GM23338 (cell line): ENCODE measurements at regions not wholly inside any gene's neighbourhood (a gene's known extent, or its start where the extent isn't known, plus 50 kb on each side); places are given as distances from the start of the nearest gene placed in this dataset.

Source experiments
- ATAC-seq: fragments of 200-7000 bp; cut with Tn5 transposase; 3 replicates; pipeline ENCODE4 v1.9.1; 2020
- DNase-seq: peaks from one replicate; pipeline ENCODE4 v3.0.0-alpha.2; 2015; ENCODE audit warnings: low spot score
- H2AFZ ChIP-seq: fragments of 200-600 bp; sonication (generic); 2 replicates; pipeline ENCODE4 v1.8.0; 2016; ENCODE audit warnings: antibody characterized with exemption, mild to moderate bottlenecking, moderate library complexity
- H3F3A ChIP-seq: fragments of 200-600 bp; sonication (generic); replicated peaks from 2 replicates; pipeline ENCODE4 v1.8.0; 2017; ENCODE audit warnings: antibody characterized with exemption, mixed run types, low read depth
- H3K27ac ChIP-seq: fragments of 200-600 bp; sonication (generic); 2 replicates; pipeline ENCODE4 v1.6.1; 2016; ENCODE audit warnings: low read depth
- H3K27me3 ChIP-seq: fragments of 200-600 bp; sonication (generic); 2 replicates; pipeline ENCODE4 v1.8.0; 2016; ENCODE audit warnings: mild to moderate bottlenecking, mixed run types, moderate library complexity; ENCODE audit not compliant: insufficient read depth
- H3K36me3 ChIP-seq: fragments of 200-600 bp; sonication (generic); 2 replicates; pipeline ENCODE4 v1.8.0; 2016; ENCODE audit warnings: mild to moderate bottlenecking; ENCODE audit not compliant: insufficient read depth
- H3K4me1 ChIP-seq: fragments of 200-600 bp; sonication (generic); 2 replicates; pipeline ENCODE4 v1.8.0; 2016; ENCODE audit warnings: mild to moderate bottlenecking, moderate library complexity; ENCODE audit not compliant: insufficient read depth
- H3K4me2 ChIP-seq: fragments of 200-600 bp; sonication (generic); 2 replicates; pipeline ENCODE4 v1.7.1; 2017; ENCODE audit warnings: mixed run types
- H3K4me3 ChIP-seq: fragments of 200-600 bp; sonication (generic); 2 replicates; pipeline ENCODE4 v1.6.1; 2016; ENCODE audit warnings: mixed run types
- H3K79me2 ChIP-seq: fragments of 200-600 bp; sonication (generic); replicated peaks from 2 replicates; pipeline ENCODE4 v1.8.0; 2017; ENCODE audit warnings: mild to moderate bottlenecking; ENCODE audit not compliant: insufficient read depth
- H3K9me2 ChIP-seq: fragments of 200-600 bp; sonication (generic); 2 replicates; pipeline ENCODE4 v1.8.0; 2017; ENCODE audit not compliant: insufficient read depth
- H4K20me1 ChIP-seq: fragments of 200-600 bp; sonication (generic); replicated peaks from 2 replicates; pipeline ENCODE4 v1.8.0; 2017; ENCODE audit warnings: mild to moderate bottlenecking; ENCODE audit not compliant: insufficient read depth
- H3K27ac Mint-ChIP-seq: 2 replicates; pipeline ENCODE4 v1.8.0; 2020; ENCODE audit warnings: inconsistent platforms, mild to moderate bottlenecking, moderate library complexity, mixed read lengths
- H3K27me3 Mint-ChIP-seq: 3 replicates; pipeline ENCODE4 v1.8.0; 2022; ENCODE audit warnings: low read depth, mild to moderate bottlenecking, moderate library complexity, mixed read lengths, inconsistent platforms; ENCODE audit not compliant: insufficient read depth, poor library complexity
- H3K36me3 Mint-ChIP-seq: 3 replicates; pipeline ENCODE4 v1.8.0; 2021; ENCODE audit warnings: low read depth, mild to moderate bottlenecking, inconsistent platforms, moderate library complexity, mixed read lengths
- H3K4me1 Mint-ChIP-seq: 3 replicates; pipeline ENCODE4 v1.8.0; 2020; ENCODE audit warnings: mild to moderate bottlenecking, inconsistent platforms, mixed read lengths
- H3K4me3 Mint-ChIP-seq: 3 replicates; pipeline ENCODE4 v1.8.0; 2021; ENCODE audit warnings: moderate library complexity, mild to moderate bottlenecking, inconsistent platforms, mixed read lengths
- H3K9me3 Mint-ChIP-seq: 3 replicates; pipeline ENCODE4 v1.8.0; 2020; ENCODE audit warnings: moderate library complexity, mild to moderate bottlenecking, inconsistent platforms, mixed read lengths
- CREB1 ChIP-seq: fragments of 250-450 bp; sonication (Bioruptor Pico); IDR thresholded peaks from 2 replicates; pipeline ENCODE4 v1.5.0; 2020; ENCODE audit warnings: low read depth, mild to moderate bottlenecking, moderate library complexity
- EZH2 ChIP-seq: fragments of 200-600 bp; sonication (generic); IDR thresholded peaks from one replicate; pipeline ENCODE4 v1.8.0; 2017; ENCODE audit warnings: antibody characterized with exemption, mild to moderate bottlenecking, low read depth; ENCODE audit not compliant: unreplicated experiment
- EZH2phosphoT487 ChIP-seq: fragments of 200-600 bp; sonication (generic); IDR thresholded peaks from one replicate; pipeline ENCODE4 v1.8.1; 2018; ENCODE audit warnings: antibody characterized with exemption; ENCODE audit not compliant: unreplicated experiment
- NANOG ChIP-seq: IDR thresholded peaks from 2 replicates; pipeline ENCODE4 v1.6.1; 2016; ENCODE audit warnings: antibody characterized with exemption, borderline replicate concordance
- POLR2AphosphoS5 ChIP-seq: IDR thresholded peaks from 2 replicates; pipeline ENCODE4 v1.6.1; 2016; ENCODE audit warnings: antibody characterized with exemption, low read depth
- REST ChIP-seq: IDR thresholded peaks from one replicate; pipeline ENCODE4 v1.6.1; 2018; ENCODE audit warnings: antibody characterized with exemption; ENCODE audit not compliant: unreplicated experiment
- TF ChIP-seq, protein P1 (sequence below): IDR thresholded peaks from 2 replicates; pipeline ENCODE4 v1.6.1; 2016; ENCODE audit warnings: antibody characterized with exemption
- TF ChIP-seq, protein P2 (sequence below): fragments of 250-450 bp; sonication (Bioruptor Pico); IDR thresholded peaks from 2 replicates; pipeline ENCODE4 v1.5.0; 2020; ENCODE audit warnings: mild to moderate bottlenecking, moderate library complexity

- TF ChIP-seq, protein P1, sequence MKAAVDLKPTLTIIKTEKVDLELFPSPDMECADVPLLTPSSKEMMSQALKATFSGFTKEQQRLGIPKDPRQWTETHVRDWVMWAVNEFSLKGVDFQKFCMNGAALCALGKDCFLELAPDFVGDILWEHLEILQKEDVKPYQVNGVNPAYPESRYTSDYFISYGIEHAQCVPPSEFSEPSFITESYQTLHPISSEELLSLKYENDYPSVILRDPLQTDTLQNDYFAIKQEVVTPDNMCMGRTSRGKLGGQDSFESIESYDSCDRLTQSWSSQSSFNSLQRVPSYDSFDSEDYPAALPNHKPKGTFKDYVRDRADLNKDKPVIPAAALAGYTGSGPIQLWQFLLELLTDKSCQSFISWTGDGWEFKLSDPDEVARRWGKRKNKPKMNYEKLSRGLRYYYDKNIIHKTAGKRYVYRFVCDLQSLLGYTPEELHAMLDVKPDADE: no peak
- TF ChIP-seq REST: no peak
Observed at GRCh38 chr17:77898521-77899434, 59.7 kb upstream of the TNRC6C start (continued).

DNA sequence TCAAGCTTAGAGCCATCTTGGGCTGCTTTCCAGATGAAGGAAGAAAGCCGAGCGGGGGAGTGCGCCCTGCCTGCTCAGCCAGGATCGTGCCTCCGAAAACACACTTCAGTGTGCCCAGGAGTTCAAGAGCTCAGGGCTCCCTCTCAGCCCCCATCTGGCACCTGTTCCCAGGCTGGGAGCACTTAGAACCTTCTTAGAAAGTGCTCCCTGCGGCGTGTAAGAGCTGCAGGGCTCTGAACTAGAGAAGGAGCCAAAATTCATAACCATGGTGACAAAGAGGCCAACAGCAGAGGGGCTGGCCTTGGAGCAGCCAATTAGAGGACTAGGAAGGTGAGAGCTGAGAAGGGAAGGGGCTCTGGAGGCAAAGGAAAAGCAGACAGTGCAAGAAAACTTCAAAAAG, 59.0 kb upstream of the TNRC6C start:
- Histone ChIP-seq H3K27ac (no peak overlapping the region), H4K20me1 (no peaks in the 10 kb centered on the region), H3K79me2 (no peaks in the 10 kb centered on the region), H3F3A (no peaks in the 10 kb centered on the region), H3K9me2 (0 out of 2 replicates have a peak, but pooled peaks cover 4% of the 10 kb centered on the region), H3K36me3 (no peaks in the 10 kb centered on the region), H3K4me3 (no peak overlapping the region), H3K27me3 (no peaks in the 10 kb centered on the region), H3K4me1 (no peaks in the 10 kb centered on the region; the same call in 1 of the 2 replicates), H3K4me2 (no peak overlapping the region), H2AFZ (peak overlapping the region; percentile 86)
- DNase-seq: no peak
- Mint-ChIP-seq H3K9me3 (no peaks in the 10 kb centered on the region), H3K36me3 (no peaks in the 10 kb centered on the region), H3K4me1 (peaks cover 2% of the 10 kb centered on the region; the same call in 2 of the 3 replicates), H3K27me3 (peaks cover 12% of the 10 kb centered on the region), H3K4me3 (no peak overlapping the region), H3K27ac (no peak overlapping the region)
- ATAC-seq: 0 out of 3 replicates have a peak, but pooled peaks have one; percentile 32
- TF ChIP-seq, protein P2, sequence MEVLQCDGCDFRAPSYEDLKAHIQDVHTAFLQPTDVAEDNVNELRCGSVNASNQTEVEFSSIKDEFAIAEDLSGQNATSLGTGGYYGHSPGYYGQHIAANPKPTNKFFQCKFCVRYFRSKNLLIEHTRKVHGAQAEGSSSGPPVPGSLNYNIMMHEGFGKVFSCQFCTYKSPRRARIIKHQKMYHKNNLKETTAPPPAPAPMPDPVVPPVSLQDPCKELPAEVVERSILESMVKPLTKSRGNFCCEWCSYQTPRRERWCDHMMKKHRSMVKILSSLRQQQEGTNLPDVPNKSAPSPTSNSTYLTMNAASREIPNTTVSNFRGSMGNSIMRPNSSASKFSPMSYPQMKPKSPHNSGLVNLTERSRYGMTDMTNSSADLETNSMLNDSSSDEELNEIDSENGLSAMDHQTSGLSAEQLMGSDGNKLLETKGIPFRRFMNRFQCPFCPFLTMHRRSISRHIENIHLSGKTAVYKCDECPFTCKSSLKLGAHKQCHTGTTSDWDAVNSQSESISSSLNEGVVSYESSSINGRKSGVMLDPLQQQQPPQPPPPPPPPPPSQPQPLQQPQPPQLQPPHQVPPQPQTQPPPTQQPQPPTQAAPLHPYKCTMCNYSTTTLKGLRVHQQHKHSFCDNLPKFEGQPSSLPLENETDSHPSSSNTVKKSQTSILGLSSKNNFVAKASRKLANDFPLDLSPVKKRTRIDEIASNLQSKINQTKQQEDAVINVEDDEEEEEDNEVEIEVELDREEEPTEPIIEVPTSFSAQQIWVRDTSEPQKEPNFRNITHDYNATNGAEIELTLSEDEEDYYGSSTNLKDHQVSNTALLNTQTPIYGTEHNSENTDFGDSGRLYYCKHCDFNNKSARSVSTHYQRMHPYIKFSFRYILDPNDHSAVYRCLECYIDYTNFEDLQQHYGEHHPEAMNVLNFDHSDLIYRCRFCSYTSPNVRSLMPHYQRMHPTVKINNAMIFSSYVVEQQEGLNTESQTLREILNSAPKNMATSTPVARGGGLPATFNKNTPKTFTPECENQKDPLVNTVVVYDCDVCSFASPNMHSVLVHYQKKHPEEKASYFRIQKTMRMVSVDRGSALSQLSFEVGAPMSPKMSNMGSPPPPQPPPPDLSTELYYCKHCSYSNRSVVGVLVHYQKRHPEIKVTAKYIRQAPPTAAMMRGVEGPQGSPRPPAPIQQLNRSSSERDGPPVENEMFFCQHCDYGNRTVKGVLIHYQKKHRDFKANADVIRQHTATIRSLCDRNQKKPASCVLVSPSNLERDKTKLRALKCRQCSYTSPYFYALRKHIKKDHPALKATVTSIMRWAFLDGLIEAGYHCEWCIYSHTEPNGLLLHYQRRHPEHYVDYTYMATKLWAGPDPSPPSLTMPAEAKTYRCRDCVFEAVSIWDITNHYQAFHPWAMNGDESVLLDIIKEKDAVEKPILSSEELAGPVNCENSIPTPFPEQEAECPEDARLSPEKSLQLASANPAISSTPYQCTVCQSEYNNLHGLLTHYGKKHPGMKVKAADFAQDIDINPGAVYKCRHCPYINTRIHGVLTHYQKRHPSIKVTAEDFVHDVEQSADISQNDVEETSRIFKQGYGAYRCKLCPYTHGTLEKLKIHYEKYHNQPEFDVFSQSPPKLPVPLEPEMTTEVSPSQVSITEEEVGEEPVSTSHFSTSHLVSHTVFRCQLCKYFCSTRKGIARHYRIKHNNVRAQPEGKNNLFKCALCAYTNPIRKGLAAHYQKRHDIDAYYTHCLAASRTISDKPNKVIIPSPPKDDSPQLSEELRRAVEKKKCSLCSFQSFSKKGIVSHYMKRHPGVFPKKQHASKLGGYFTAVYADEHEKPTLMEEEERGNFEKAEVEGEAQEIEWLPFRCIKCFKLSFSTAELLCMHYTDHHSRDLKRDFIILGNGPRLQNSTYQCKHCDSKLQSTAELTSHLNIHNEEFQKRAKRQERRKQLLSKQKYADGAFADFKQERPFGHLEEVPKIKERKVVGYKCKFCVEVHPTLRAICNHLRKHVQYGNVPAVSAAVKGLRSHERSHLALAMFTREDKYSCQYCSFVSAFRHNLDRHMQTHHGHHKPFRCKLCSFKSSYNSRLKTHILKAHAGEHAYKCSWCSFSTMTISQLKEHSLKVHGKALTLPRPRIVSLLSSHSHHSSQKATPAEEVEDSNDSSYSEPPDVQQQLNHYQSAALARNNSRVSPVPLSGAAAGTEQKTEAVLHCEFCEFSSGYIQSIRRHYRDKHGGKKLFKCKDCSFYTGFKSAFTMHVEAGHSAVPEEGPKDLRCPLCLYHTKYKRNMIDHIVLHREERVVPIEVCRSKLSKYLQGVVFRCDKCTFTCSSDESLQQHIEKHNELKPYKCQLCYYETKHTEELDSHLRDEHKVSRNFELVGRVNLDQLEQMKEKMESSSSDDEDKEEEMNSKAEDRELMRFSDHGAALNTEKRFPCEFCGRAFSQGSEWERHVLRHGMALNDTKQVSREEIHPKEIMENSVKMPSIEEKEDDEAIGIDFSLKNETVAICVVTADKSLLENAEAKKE (CRISPR knock-in tag): no peak
- no peak for TF ChIP-seq EZH2phosphoT487
- TF ChIP-seq POLR2AphosphoS5: no peak
- TF ChIP-seq NANOG: no peak
- TF ChIP-seq EZH2: no peak
- no peak for TF ChIP-seq CREB1 (CRISPR knock-in tag)
- no peak for TF ChIP-seq REST
